HEK293 (cell line): ENCODE measurements at regions not wholly inside any gene's neighbourhood (a gene's known extent, or its start where the extent isn't known, plus 50 kb on each side); places are given as distances from the start of the nearest gene placed in this dataset.

Experiments used
- CTCF ChIA-PET: fragments of 350-600 bp; formaldehyde crosslinking; extraction: SDS; loops from one replicate; lab custom pipeline; 2021; ENCODE audit warnings: antibody characterized with exemption; lab: Yijun Ruan, JAX
- POLR2A ChIA-PET: fragments of 300-600 bp; formaldehyde crosslinking; extraction: SDS; loops from one replicate; lab custom pipeline; 2020; ENCODE audit warnings: antibody characterized with exemption, inconsistent platforms; lab: Yijun Ruan, JAX
- H3K27ac ChIP-seq: fragments of 200-500 bp; sonication (Bioruptor generic); 2 replicates; pipeline ENCODE4 v1.5.1; 2014; ENCODE audit warnings: low read depth, low read length, control low read depth, inconsistent platforms; ENCODE audit errors: extremely low read depth
- H3K36me3 ChIP-seq, 2 experiments: fragments of 200-500 bp in 1 of 2; sonication (Bioruptor generic) in 1 of 2; 1 replicate in 1 of 2; 2 replicates in 1 of 2; pipeline ENCODE4 v1.5.1; 2014 to 2017; ENCODE audit warnings: inconsistent platforms in 2 of 2, low read length in 2 of 2; ENCODE audit not compliant: control insufficient read depth in 2 of 2, insufficient read depth in 1 of 2
- H3K4me1 ChIP-seq: fragments of 200-500 bp; sonication (Bioruptor generic); 2 replicates; pipeline ENCODE4 v1.5.1; 2014; ENCODE audit warnings: mild to moderate bottlenecking, low read length, inconsistent platforms; ENCODE audit not compliant: control insufficient read depth, insufficient read depth
- H3K4me3 ChIP-seq: 2 replicates; pipeline ENCODE4 v1.5.1; 2011; ENCODE audit warnings: low read depth, mild to moderate bottlenecking, control low read depth, low read length, moderate library complexity
- H3K9me3 ChIP-seq: fragments of 200-500 bp; sonication (Bioruptor generic); 2 replicates; pipeline ENCODE4 v1.5.1; 2014; ENCODE audit warnings: low read depth, low read length, inconsistent platforms; ENCODE audit not compliant: control insufficient read depth, insufficient read depth
- HOXD13 ChIP-seq: sonication (generic); formaldehyde crosslinking; IDR thresholded peaks from 2 replicates; pipeline ENCODE4 v1.8.0; 2022; ENCODE audit warnings: missing genetic modification reagents, borderline replicate concordance
- REPIN1 ChIP-seq: fragments of 450-650 bp; formaldehyde crosslinking; IDR thresholded peaks from 2 replicates; pipeline ENCODE4 v1.5.1; 2017; ENCODE audit warnings: missing biosample characterization, missing genetic modification characterization, low read depth
- YY1 ChIP-seq: fragments of 450-650 bp; formaldehyde crosslinking; IDR thresholded peaks from 2 replicates; pipeline ENCODE4 v1.5.1; 2018; ENCODE audit warnings: missing biosample characterization, missing genetic modification characterization
- ZNF10 ChIP-seq: fragments of 450-650 bp; formaldehyde crosslinking; IDR thresholded peaks from 2 replicates; pipeline ENCODE4 v1.5.1; 2017; ENCODE audit warnings: missing biosample characterization, missing genetic modification characterization
- ZNF157 ChIP-seq: fragments of 450-650 bp; formaldehyde crosslinking; IDR thresholded peaks from 2 replicates; pipeline ENCODE4 v1.5.1; 2016; ENCODE audit warnings: missing biosample characterization, missing genetic modification characterization
- ZNF16 ChIP-seq: fragments of 450-650 bp; formaldehyde crosslinking; IDR thresholded peaks from 2 replicates; pipeline ENCODE4 v1.5.1; 2016; ENCODE audit warnings: low read depth, missing biosample characterization, missing genetic modification characterization
- ZNF626 ChIP-seq: fragments of 450-650 bp; sonication (Bioruptor Pico); formaldehyde crosslinking; IDR thresholded peaks from 2 replicates; pipeline ENCODE4 v1.5.1; 2018; ENCODE audit warnings: missing biosample characterization, missing genetic modification characterization, inconsistent platforms
- TF ChIP-seq, protein P1 (sequence below): fragments of 450-650 bp; formaldehyde crosslinking; IDR thresholded peaks from 2 replicates; pipeline ENCODE4 v1.5.1; 2017; ENCODE audit warnings: missing biosample characterization, missing genetic modification characterization
- TF ChIP-seq, protein P2 (sequence below): fragments of 450-650 bp; formaldehyde crosslinking; IDR thresholded peaks from 2 replicates; pipeline ENCODE4 v1.5.1; 2016; ENCODE audit warnings: missing biosample characterization, missing genetic modification characterization
- TF ChIP-seq, protein P3 (sequence below): fragments of 450-650 bp; formaldehyde crosslinking; IDR thresholded peaks from 2 replicates; pipeline ENCODE4; 2016; ENCODE audit warnings: missing biosample characterization, missing genetic modification characterization
- TF ChIP-seq, protein P4 (sequence below): fragments of 450-650 bp; formaldehyde crosslinking; IDR thresholded peaks from 2 replicates; pipeline ENCODE4 v1.5.1; 2017; ENCODE audit warnings: missing biosample characterization, missing genetic modification characterization
- TF ChIP-seq, protein P5 (sequence below): fragments of 450-650 bp; IDR thresholded peaks from 2 replicates; pipeline ENCODE4 v1.5.1; 2018; ENCODE audit warnings: missing biosample characterization, mild to moderate bottlenecking, missing genetic modification characterization
- TF ChIP-seq, protein P6 (sequence below): fragments of 450-650 bp; formaldehyde crosslinking; IDR thresholded peaks from 2 replicates; pipeline ENCODE4 v1.5.1; 2016; ENCODE audit warnings: missing biosample characterization, missing genetic modification characterization

DNA sequence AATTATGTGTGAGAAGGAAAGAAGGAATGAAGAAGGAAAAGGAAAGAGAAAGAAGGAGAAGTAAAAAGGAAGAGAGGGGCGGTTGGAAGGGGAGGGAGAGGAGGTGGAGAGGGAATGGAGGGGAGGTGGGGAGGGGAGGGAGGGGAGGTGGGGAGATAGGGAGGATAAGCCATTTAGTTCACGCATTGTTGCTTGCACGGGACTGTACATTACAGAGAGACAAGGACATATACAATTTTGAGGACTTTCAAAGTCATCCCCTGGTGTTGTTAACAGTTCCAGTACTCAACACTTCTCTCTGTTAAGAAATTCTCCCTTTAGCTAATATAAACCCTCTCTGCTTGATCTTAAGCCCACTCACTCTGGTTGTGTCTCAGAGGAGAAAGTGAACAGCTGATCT, 312.5 kb downstream of the GRIN2B start:
- Histone ChIP-seq H3K27ac (no peak overlapping the region), H3K4me1 (no peaks in the 10 kb centered on the region), H3K36me3 (no peaks in the 10 kb centered on the region), H3K9me3 (no peaks in the 10 kb centered on the region), H3K4me3 (no peak overlapping the region)
- CTCF ChIA-PET, result interaction anchor here (0.8 to 0.9 kb wide), 2 partner anchors 8 to 124 kb away, joined by 3 to 4 read pairs; no protein-coding TSS in a partner anchor
- POLR2A ChIA-PET, result no interaction called here
- TF ChIP-seq YY1 (tag by site-specific recombination), result no peak
- TF ChIP-seq, protein P1, sequence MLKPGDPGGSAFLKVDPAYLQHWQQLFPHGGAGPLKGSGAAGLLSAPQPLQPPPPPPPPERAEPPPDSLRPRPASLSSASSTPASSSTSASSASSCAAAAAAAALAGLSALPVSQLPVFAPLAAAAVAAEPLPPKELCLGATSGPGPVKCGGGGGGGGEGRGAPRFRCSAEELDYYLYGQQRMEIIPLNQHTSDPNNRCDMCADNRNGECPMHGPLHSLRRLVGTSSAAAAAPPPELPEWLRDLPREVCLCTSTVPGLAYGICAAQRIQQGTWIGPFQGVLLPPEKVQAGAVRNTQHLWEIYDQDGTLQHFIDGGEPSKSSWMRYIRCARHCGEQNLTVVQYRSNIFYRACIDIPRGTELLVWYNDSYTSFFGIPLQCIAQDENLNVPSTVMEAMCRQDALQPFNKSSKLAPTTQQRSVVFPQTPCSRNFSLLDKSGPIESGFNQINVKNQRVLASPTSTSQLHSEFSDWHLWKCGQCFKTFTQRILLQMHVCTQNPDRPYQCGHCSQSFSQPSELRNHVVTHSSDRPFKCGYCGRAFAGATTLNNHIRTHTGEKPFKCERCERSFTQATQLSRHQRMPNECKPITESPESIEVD (tag by site-specific recombination), result no peak
- TF ChIP-seq, protein P2, sequence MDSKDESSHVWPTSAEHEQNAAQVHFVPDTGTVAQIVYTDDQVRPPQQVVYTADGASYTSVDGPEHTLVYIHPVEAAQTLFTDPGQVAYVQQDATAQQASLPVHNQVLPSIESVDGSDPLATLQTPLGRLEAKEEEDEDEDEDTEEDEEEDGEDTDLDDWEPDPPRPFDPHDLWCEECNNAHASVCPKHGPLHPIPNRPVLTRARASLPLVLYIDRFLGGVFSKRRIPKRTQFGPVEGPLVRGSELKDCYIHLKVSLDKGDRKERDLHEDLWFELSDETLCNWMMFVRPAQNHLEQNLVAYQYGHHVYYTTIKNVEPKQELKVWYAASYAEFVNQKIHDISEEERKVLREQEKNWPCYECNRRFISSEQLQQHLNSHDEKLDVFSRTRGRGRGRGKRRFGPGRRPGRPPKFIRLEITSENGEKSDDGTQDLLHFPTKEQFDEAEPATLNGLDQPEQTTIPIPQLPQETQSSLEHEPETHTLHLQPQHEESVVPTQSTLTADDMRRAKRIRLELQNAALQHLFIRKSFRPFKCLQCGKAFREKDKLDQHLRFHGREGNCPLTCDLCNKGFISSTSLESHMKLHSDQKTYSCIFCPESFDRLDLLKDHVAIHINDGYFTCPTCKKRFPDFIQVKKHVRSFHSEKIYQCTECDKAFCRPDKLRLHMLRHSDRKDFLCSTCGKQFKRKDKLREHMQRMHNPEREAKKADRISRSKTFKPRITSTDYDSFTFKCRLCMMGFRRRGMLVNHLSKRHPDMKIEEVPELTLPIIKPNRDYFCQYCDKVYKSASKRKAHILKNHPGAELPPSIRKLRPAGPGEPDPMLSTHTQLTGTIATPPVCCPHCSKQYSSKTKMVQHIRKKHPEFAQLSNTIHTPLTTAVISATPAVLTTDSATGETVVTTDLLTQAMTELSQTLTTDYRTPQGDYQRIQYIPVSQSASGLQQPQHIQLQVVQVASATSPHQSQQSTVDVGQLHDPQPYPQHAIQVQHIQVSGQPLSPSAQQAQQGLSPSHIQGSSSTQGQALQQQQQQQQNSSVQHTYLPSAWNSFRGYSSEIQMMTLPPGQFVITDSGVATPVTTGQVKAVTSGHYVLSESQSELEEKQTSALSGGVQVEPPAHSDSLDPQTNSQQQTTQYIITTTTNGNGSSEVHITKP, result no peak
- no peak for TF ChIP-seq ZNF10 (tag by site-specific recombination)
- TF ChIP-seq ZNF16 (tag by site-specific recombination), result no peak
- TF ChIP-seq, protein P3, sequence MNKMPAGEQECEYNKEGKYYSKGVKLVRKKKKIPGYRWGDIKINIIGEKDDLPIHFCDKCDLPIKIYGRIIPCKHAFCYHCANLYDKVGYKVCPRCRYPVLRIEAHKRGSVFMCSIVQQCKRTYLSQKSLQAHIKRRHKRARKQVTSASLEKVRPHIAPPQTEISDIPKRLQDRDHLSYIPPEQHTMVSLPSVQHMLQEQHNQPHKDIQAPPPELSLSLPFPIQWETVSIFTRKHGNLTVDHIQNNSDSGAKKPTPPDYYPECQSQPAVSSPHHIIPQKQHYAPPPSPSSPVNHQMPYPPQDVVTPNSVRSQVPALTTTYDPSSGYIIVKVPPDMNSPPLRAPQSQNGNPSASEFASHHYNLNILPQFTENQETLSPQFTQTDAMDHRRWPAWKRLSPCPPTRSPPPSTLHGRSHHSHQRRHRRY (tag by site-specific recombination), result no peak
- TF ChIP-seq, protein P4, sequence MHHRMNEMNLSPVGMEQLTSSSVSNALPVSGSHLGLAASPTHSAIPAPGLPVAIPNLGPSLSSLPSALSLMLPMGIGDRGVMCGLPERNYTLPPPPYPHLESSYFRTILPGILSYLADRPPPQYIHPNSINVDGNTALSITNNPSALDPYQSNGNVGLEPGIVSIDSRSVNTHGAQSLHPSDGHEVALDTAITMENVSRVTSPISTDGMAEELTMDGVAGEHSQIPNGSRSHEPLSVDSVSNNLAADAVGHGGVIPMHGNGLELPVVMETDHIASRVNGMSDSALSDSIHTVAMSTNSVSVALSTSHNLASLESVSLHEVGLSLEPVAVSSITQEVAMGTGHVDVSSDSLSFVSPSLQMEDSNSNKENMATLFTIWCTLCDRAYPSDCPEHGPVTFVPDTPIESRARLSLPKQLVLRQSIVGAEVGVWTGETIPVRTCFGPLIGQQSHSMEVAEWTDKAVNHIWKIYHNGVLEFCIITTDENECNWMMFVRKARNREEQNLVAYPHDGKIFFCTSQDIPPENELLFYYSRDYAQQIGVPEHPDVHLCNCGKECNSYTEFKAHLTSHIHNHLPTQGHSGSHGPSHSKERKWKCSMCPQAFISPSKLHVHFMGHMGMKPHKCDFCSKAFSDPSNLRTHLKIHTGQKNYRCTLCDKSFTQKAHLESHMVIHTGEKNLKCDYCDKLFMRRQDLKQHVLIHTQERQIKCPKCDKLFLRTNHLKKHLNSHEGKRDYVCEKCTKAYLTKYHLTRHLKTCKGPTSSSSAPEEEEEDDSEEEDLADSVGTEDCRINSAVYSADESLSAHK (tag by site-specific recombination), result no peak
- no peak for TF ChIP-seq REPIN1 (tag by site-specific recombination)

DNA sequence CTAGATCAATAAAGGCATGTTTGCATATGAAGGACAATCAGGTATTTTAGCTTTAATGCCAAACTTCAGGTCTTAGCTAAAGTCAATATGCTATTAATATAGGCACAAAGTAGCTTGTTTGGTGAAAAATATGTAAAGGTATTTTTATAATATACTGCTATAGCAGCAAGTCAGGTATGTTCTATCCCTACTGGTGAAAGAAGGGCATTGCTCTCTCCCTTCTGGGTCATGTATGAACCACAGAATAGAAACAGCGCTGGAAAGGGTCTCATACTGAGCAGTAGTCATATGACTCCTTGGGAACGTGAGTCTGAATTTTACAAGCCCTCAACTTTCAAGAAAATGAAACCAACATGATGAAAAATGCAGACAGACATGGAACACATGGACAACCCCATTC, 314.6 kb downstream of the GRIN2B start:
- H3K4me3 ChIP-seq, result no peak overlapping the region
- ChIA-PET CTCF (interaction anchor here (0.9 to 1.3 kb wide), 2 partner anchors 60 to 411 kb away, joined by 4 to 5 read pairs; no protein-coding TSS in a partner anchor), POLR2A (no interaction called here)
- no peaks in the 10 kb centered on the region for H3K4me1 ChIP-seq
- no peaks in the 10 kb centered on the region for H3K36me3 ChIP-seq
- no peaks in the 10 kb centered on the region for H3K9me3 ChIP-seq
- no peak for TF ChIP-seq HOXD13 (CRISPR knock-in tag)
- TF ChIP-seq, protein P5, sequence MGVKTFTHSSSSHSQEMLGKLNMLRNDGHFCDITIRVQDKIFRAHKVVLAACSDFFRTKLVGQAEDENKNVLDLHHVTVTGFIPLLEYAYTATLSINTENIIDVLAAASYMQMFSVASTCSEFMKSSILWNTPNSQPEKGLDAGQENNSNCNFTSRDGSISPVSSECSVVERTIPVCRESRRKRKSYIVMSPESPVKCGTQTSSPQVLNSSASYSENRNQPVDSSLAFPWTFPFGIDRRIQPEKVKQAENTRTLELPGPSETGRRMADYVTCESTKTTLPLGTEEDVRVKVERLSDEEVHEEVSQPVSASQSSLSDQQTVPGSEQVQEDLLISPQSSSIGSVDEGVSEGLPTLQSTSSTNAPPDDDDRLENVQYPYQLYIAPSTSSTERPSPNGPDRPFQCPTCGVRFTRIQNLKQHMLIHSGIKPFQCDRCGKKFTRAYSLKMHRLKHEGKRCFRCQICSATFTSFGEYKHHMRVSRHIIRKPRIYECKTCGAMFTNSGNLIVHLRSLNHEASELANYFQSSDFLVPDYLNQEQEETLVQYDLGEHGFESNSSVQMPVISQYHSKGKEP (tag by site-specific recombination), result no peak
- TF ChIP-seq ZNF157, result no peak
- TF ChIP-seq, protein P6, sequence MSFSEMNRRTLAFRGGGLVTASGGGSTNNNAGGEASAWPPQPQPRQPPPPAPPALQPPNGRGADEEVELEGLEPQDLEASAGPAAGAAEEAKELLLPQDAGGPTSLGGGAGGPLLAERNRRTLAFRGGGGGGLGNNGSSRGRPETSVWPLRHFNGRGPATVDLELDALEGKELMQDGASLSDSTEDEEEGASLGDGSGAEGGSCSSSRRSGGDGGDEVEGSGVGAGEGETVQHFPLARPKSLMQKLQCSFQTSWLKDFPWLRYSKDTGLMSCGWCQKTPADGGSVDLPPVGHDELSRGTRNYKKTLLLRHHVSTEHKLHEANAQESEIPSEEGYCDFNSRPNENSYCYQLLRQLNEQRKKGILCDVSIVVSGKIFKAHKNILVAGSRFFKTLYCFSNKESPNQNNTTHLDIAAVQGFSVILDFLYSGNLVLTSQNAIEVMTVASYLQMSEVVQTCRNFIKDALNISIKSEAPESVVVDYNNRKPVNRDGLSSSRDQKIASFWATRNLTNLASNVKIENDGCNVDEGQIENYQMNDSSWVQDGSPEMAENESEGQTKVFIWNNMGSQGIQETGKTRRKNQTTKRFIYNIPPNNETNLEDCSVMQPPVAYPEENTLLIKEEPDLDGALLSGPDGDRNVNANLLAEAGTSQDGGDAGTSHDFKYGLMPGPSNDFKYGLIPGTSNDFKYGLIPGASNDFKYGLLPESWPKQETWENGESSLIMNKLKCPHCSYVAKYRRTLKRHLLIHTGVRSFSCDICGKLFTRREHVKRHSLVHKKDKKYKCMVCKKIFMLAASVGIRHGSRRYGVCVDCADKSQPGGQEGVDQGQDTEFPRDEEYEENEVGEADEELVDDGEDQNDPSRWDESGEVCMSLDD (tag by site-specific recombination), result no peak
- no peak for TF ChIP-seq ZNF626 (tag by site-specific recombination)
- H3K27ac ChIP-seq, result no peak overlapping the region
